Calu3 (cell line): ENCODE measurements at regions not wholly inside any gene's neighbourhood (a gene's known extent, or its start where the extent isn't known, plus 50 kb on each side); places are given as distances from the start of the nearest gene placed in this dataset.

Experiments used
- BruUV-seq: library from RNA; stranded (reverse); fragments of 400-500 nt; replicated peaks from 2 replicates; lab custom pipeline; 2021; lab: Mats Ljungman, UMichigan
- CTCF ChIA-PET: fragments of 300-600 bp; sonication (Branson Sonifier 250); formaldehyde crosslinking; loops from one replicate; lab custom pipeline; 2022; ENCODE audit warnings: antibody characterized with exemption; lab: Charles Lee
- DNase-seq: peaks from one replicate; pipeline ENCODE4 v3.0.0; 2022
- H3K27ac Mint-ChIP-seq: one replicate; pipeline ENCODE4 v1.8.0; 2022; ENCODE audit warnings: mixed read lengths; ENCODE audit not compliant: unreplicated experiment
- H3K27me3 Mint-ChIP-seq: one replicate; pipeline ENCODE4 v1.8.0; 2022; ENCODE audit warnings: mixed read lengths; ENCODE audit not compliant: unreplicated experiment
- H3K36me3 Mint-ChIP-seq: one replicate; pipeline ENCODE4 v1.8.0; 2022; ENCODE audit warnings: mild to moderate bottlenecking, moderate library complexity, mixed read lengths; ENCODE audit not compliant: insufficient read depth, unreplicated experiment
- H3K4me1 Mint-ChIP-seq: one replicate; pipeline ENCODE4 v1.8.0; 2022; ENCODE audit warnings: mild to moderate bottlenecking, low read depth, mixed read lengths; ENCODE audit not compliant: unreplicated experiment
- H3K4me3 Mint-ChIP-seq: one replicate; pipeline ENCODE4 v1.8.0; 2022; ENCODE audit warnings: mild to moderate bottlenecking, low read depth, moderate library complexity, mixed read lengths; ENCODE audit not compliant: unreplicated experiment
- H3K9me3 Mint-ChIP-seq: one replicate; pipeline ENCODE4 v1.8.0; 2022; ENCODE audit warnings: low read depth, mixed read lengths; ENCODE audit not compliant: unreplicated experiment
- intact Hi-C: fragments of 100-400 bp; cut with micrococcal nuclease; formaldehyde crosslinking; loops from one replicate; pipeline ENCODE4 v1.10.0; 2022; ENCODE audit not compliant: unreplicated experiment
- TF ChIP-seq, protein P1 (sequence below): fragments of 200-600 bp; IDR thresholded peaks from one replicate; pipeline ENCODE4 v1.8.0; 2022; ENCODE audit warnings: antibody characterized with exemption; ENCODE audit not compliant: unreplicated experiment

DNA sequence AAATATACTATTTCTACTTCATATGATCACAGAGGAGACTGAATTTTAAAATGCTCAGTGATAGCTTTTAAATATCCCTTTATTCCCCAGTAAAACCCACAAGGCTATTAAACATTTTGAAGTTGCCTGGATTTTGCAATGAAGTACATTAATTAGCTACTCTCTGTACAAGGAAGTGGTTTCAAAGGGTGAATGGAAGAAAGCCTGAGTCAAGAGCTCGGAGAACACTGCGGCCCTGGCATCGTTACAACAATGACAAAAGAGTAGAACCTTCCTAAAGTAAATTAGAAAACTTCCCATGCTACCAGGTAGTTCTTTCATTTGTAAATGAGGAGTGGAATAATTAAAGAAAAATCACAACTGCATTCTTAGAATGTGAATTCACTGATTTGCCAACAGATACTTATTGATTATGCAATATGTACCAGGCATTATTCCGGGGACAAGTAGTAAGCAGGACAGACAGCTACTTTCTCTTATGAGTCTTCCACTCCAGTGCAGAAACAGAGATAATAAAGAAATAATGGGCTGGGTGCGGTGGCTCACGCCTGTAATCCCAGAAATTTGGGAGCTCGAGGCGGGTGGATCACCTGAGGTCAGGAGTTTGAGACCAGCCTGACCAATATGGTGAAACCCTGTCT, 63.0 kb downstream of the ZNF22 start:
- H3K4me1 Mint-ChIP-seq, result no peaks in the 10 kb centered on the region
- intact Hi-C loops, result no loop called here
- H3K4me3 Mint-ChIP-seq, result no peak overlapping the region
- H3K27ac Mint-ChIP-seq, result no peak overlapping the region
- H3K9me3 Mint-ChIP-seq, result no peaks in the 10 kb centered on the region
- TF ChIP-seq, protein P1, sequence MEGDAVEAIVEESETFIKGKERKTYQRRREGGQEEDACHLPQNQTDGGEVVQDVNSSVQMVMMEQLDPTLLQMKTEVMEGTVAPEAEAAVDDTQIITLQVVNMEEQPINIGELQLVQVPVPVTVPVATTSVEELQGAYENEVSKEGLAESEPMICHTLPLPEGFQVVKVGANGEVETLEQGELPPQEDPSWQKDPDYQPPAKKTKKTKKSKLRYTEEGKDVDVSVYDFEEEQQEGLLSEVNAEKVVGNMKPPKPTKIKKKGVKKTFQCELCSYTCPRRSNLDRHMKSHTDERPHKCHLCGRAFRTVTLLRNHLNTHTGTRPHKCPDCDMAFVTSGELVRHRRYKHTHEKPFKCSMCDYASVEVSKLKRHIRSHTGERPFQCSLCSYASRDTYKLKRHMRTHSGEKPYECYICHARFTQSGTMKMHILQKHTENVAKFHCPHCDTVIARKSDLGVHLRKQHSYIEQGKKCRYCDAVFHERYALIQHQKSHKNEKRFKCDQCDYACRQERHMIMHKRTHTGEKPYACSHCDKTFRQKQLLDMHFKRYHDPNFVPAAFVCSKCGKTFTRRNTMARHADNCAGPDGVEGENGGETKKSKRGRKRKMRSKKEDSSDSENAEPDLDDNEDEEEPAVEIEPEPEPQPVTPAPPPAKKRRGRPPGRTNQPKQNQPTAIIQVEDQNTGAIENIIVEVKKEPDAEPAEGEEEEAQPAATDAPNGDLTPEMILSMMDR, result no peak
- BruUV-seq, result no TSS peak
- H3K36me3 Mint-ChIP-seq, result no peaks in the 10 kb centered on the region
- peaks cover 31% of the 10 kb centered on the region for H3K27me3 Mint-ChIP-seq
- no peak for DNase-seq
- CTCF ChIA-PET, result no interaction called here

- H3K4me3 Mint-ChIP-seq, result no peak overlapping the region
- TF ChIP-seq, protein P1, result no peak
- H3K36me3 Mint-ChIP-seq, result no peaks in the 10 kb centered on the region
- BruUV-seq, result no TSS peak
- no peak overlapping the region for H3K27ac Mint-ChIP-seq
- no peak for DNase-seq
- H3K27me3 Mint-ChIP-seq, result peaks cover 31% of the 10 kb centered on the region
- no peaks in the 10 kb centered on the region for H3K4me1 Mint-ChIP-seq
- CTCF ChIA-PET, result no interaction called here
- H3K9me3 Mint-ChIP-seq, result no peaks in the 10 kb centered on the region
- intact Hi-C loops, result no loop called here
Observed at GRCh38 chr10:45064998-45065397, 64.3 kb downstream of the ZNF22 start.

GRCh38 chr10:45071043-45071813, 70.5 kb downstream of the ZNF22 start:
- BruUV-seq, result no TSS peak
- H3K27me3 Mint-ChIP-seq, result peaks cover 25% of the 10 kb centered on the region
- TF ChIP-seq, protein P1, result no peak
- H3K4me3 Mint-ChIP-seq, result no peak overlapping the region
- DNase-seq, result no peak
- H3K4me1 Mint-ChIP-seq, result no peaks in the 10 kb centered on the region
- peaks cover 2% of the 10 kb centered on the region for H3K9me3 Mint-ChIP-seq
- intact Hi-C loops, result no loop called here
- H3K36me3 Mint-ChIP-seq, result no peaks in the 10 kb centered on the region
- no peak overlapping the region for H3K27ac Mint-ChIP-seq
- CTCF ChIA-PET, result interaction anchor here (0.6 kb wide), 1 partner anchor 12 kb away, joined by 4 read pairs; no protein-coding TSS in a partner anchor

DNA sequence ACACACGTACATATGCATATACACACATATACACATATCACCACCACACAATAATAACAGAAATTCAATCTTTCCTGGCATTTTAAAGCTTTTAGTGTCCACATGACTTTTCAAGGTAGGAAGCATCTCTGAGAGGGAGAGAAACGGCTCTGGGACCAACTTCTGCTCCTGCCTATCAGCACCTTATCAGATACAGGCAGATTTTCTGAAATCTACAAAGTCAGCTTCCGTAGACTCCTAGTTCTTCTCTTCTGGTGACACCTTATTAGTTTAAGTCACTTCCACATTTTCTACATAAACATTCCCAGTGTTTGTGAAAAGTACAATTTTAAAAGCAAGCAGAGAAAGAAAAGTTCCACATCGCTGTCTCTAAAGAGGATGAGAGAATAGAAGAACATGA, 74.5 kb downstream of the ZNF22 start:
- intact Hi-C loops, result no loop called here
- Mint-ChIP-seq H3K9me3 (peaks cover 2% of the 10 kb centered on the region), H3K4me3 (no peak overlapping the region), H3K36me3 (no peaks in the 10 kb centered on the region), H3K4me1 (no peaks in the 10 kb centered on the region), H3K27me3 (peaks cover 40% of the 10 kb centered on the region), H3K27ac (no peak overlapping the region)
- no peak for DNase-seq
- TF ChIP-seq, protein P1, result no peak
- CTCF ChIA-PET, result no interaction called here
- BruUV-seq, result no TSS peak
